H7 (cell line): ENCODE measurements at regions not wholly inside any gene's neighbourhood (a gene's known extent, or its start where the extent isn't known, plus 50 kb on each side); places are given as distances from the start of the nearest gene placed in this dataset.

Source experiments
- DNase-seq: peaks from one replicate; pipeline ENCODE4 v3.0.0; 2012
- H3K27me3 ChIP-seq: 2 replicates; pipeline ENCODE4 v1.6.0; 2011; ENCODE audit warnings: mild to moderate bottlenecking, low read length; ENCODE audit not compliant: control insufficient read depth, insufficient read depth
- H3K36me3 ChIP-seq: replicated peaks from 2 replicates; pipeline ENCODE4 v1.5.1; 2011; ENCODE audit warnings: low read length; ENCODE audit not compliant: control insufficient read depth, insufficient read depth
- H3K4me3 ChIP-seq: 2 replicates; pipeline ENCODE4 v1.5.1; 2011; ENCODE audit warnings: low read depth, mild to moderate bottlenecking, control low read depth, low read length, moderate library complexity; ENCODE audit not compliant: insufficient read depth

GRCh38 chr5:11984196-11984595 is 80.0 kb upstream of the CTNND2 start:
- Histone ChIP-seq H3K27me3 (no peaks in the 10 kb centered on the region), H3K4me3 (no peak overlapping the region), H3K36me3 (no peaks in the 10 kb centered on the region)
- no peak for DNase-seq

DNA sequence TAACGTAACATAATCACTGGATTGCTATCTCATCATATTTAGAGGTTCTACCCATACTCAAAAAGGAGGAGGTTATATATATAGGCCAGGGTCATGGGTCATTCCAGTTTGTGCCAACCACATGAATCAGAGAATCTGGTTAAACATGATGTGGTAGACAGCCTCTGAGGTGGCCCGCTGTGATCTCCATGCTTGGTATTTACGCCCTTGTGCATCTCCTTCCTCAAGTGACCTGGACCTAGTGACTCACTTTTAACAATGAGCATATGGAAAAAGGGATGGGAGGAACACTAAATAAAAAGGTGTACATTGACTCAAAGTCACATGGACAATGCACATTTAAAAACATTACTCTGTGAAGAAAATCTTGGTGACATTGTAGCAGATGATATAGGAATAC is 77.7 kb upstream of the CTNND2 start:
- Histone ChIP-seq H3K36me3 (no peaks in the 10 kb centered on the region), H3K27me3 (no peaks in the 10 kb centered on the region), H3K4me3 (no peak overlapping the region)
- no peak for DNase-seq

DNA sequence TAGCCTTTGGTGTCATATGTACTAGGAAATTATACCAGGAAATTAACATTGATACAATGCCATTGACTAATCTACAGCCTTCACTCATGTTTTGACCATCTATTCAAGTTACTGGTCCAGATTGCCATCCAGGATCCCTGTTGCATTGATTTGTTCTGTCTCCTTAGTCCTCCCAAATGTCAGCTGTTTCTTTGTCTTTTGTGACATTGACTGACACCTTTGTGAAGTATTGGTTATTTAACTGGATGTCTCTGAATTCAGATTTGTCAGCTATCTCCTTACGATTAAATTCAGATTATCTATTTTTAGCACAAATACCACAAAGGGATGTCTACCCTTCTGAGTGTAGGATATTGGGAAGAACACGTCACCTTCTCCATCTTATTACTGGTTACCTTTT is 73.7 kb upstream of the CTNND2 start:
- H3K4me3 ChIP-seq = no peak overlapping the region
- no peak for DNase-seq
- H3K27me3 ChIP-seq = no peaks in the 10 kb centered on the region
- H3K36me3 ChIP-seq = no peaks in the 10 kb centered on the region

GRCh38 chr5:11973469-11973868 is 69.2 kb upstream of the CTNND2 start:
- Histone ChIP-seq H3K27me3 (no peaks in the 10 kb centered on the region), H3K36me3 (no peaks in the 10 kb centered on the region), H3K4me3 (no peak overlapping the region)
- no peak for DNase-seq

DNA sequence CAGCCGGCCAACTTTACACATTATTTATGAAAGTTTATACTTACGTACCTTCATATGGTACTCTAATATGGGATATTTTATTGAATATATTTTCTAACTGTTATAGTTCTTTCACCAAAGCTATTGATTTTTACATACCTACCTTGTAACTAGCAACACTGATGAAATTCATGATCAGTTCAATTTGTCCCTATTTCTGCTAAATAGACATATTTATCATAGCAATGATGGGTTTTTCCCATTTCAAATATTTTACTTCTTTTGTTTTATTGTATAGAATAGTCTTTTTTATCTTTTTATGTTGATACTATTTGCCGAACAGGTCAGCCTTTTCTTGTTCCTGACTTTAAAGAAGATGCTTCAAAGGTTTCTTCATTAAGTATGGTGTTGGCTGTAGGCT is 59.0 kb upstream of the CTNND2 start:
- H3K27me3 ChIP-seq = no peaks in the 10 kb centered on the region
- H3K36me3 ChIP-seq = no peaks in the 10 kb centered on the region
- H3K4me3 ChIP-seq = no peak overlapping the region

GRCh38 chr5:11962122-11962521 is 57.9 kb upstream of the CTNND2 start:
- H3K4me3 ChIP-seq = no peak overlapping the region
- H3K27me3 ChIP-seq = no peaks in the 10 kb centered on the region
- no peak for DNase-seq
- H3K36me3 ChIP-seq = no peaks in the 10 kb centered on the region

More for the DNA sequence above, 59.0 kb upstream of the CTNND2 start:
- DNase-seq = no peak

GRCh38 chr5:11958321-11958720 is 54.1 kb upstream of the CTNND2 start:
- H3K4me3 ChIP-seq = no peak overlapping the region
- H3K36me3 ChIP-seq = no peaks in the 10 kb centered on the region
- no peaks in the 10 kb centered on the region for H3K27me3 ChIP-seq
- no peak for DNase-seq

DNA sequence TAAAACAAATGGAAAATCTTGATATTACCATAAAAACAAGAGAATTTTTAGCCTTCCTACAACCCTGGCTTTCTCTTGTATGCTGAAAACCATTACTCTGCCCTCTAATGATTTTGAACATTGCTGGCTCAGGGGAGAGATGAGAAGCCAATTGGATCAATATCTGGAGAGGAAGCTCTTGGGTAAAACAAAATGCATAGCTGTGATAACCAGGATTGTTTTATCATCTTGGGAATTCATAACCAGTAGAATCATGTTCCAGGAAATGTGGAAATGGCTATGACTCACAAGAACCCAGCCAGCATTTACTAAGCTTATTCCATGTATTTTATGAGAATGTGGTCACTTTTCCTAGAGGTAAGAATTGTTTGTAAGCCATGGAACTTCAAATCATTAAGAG is 51.1 kb upstream of the CTNND2 start:
- Histone ChIP-seq H3K36me3 (no peaks in the 10 kb centered on the region), H3K27me3 (no peaks in the 10 kb centered on the region), H3K4me3 (no peak overlapping the region)
- DNase-seq = no peak
